HFF-Myc (cell line): ENCODE measurements at regions not wholly inside any gene's neighbourhood (a gene's known extent, or its start where the extent isn't known, plus 50 kb on each side); places are given as distances from the start of the nearest gene placed in this dataset.
"Not testable (repeated sequence)": the region's sequence is repeated elsewhere in the genome, so short reads cannot be mapped to it uniquely, and the experiment has no call there.

Experiments used
- DNase-seq: peaks from one replicate; pipeline ENCODE4 v3.0.0-alpha.2; 2011; ENCODE audit warnings: low read depth; ENCODE audit errors: extremely low read depth
- H3K4me3 ChIP-seq: replicated peaks from 2 replicates; pipeline ENCODE4 v1.5.1; 2011; ENCODE audit warnings: low read depth, mild to moderate bottlenecking, control low read depth, low read length
- TF ChIP-seq, protein P1 (sequence below): IDR thresholded peaks from 2 replicates; pipeline ENCODE4 v1.5.1; 2012; ENCODE audit warnings: mild to moderate bottlenecking, low read depth, low read length, control low read depth; ENCODE audit errors: missing control alignments

- no peak overlapping the region for H3K4me3 ChIP-seq
- TF ChIP-seq, protein P1, sequence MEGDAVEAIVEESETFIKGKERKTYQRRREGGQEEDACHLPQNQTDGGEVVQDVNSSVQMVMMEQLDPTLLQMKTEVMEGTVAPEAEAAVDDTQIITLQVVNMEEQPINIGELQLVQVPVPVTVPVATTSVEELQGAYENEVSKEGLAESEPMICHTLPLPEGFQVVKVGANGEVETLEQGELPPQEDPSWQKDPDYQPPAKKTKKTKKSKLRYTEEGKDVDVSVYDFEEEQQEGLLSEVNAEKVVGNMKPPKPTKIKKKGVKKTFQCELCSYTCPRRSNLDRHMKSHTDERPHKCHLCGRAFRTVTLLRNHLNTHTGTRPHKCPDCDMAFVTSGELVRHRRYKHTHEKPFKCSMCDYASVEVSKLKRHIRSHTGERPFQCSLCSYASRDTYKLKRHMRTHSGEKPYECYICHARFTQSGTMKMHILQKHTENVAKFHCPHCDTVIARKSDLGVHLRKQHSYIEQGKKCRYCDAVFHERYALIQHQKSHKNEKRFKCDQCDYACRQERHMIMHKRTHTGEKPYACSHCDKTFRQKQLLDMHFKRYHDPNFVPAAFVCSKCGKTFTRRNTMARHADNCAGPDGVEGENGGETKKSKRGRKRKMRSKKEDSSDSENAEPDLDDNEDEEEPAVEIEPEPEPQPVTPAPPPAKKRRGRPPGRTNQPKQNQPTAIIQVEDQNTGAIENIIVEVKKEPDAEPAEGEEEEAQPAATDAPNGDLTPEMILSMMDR, result no peak
- DNase-seq, result no peak
Observed at GRCh38 chr12:66753810-66754209, 74.9 kb upstream of the GRIP1 start.

DNA sequence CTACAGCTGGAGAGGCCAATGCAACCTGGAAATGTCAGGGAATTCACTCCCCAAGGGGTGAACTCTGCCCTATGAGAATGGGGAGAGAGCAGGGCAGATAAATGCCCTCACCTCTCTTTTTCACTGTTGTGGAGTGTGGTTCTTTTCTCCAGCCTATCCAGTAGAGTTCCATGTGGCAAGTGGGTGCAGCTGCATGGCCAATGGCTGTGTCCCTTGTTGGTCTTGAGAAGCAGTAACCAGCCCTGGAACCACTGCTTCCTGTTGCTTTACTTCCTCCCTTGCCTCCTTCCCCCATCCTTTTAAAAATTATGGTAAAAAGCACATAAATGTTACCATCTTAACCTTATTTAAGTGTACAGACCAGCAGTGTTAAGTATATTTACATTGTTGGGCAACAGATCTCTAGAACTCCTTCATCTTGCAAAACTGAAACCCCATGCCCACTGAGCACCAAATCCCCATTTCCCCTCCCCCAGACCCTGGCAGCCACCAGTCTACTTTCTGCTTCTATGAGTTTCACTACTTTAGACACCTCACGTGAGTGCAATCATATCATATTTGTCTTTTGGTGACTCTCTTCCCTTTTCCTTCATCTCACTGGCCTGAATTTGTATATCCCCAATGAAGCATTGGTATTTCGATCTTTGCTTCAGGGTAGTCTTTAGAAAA lies 77.0 kb upstream of the GRIP1 start:
- no peak overlapping the region for H3K4me3 ChIP-seq
- no peak for DNase-seq
- TF ChIP-seq, protein P1, result no peak

DNA sequence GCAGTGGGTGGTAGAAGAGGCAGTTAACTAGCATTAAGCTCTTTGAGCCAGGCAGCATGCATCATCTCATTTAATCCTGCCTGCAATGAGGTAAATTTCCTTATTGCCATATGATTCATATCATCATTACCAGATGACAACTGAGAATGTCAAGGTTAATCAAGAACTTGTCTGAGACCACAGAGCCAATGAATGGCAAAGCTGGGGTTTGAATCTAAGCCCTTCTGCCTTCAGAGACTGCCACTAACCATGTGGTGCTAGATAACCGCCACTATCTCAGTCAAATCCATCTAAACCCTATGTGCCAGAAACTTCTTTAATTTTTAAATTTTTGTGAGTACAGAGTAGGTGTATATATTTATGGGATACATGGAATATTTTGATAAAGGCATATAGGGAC lies 77.8 kb upstream of the GRIP1 start:
- H3K4me3 ChIP-seq, result no peak overlapping the region
- TF ChIP-seq, protein P1, result no peak
- no peak for DNase-seq

GRCh38 chr12:66760122-66760521 lies 81.2 kb upstream of the GRIP1 start:
- DNase-seq, H3K4me3 ChIP-seq: not testable (repeated sequence)

- no peak for DNase-seq
- TF ChIP-seq, protein P1, result no peak
- no peak overlapping the region for H3K4me3 ChIP-seq
Observed at GRCh38 chr12:66763467-66763866, 84.6 kb upstream of the GRIP1 start.

DNA sequence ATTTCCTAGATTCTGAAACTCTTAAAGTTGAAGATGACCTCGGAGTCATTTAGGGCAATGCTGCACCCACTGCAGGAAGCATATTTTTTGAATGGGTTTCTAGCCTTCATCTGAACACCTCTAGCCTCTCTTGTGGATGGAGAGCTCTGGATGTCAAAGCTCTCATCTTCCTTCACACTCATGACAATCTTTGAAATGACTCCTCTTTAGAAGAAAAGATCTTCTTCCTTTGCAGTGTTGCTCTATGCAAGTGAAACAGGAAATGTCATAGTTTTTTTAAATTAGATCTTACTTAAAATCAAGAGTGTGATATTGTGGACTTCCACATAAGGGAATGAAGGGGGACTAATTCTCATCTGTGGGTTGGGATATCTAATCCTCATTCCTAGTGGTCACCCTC lies 86.3 kb upstream of the GRIP1 start:
- no peak overlapping the region for H3K4me3 ChIP-seq
- TF ChIP-seq, protein P1, result no peak
- no peak for DNase-seq

DNA sequence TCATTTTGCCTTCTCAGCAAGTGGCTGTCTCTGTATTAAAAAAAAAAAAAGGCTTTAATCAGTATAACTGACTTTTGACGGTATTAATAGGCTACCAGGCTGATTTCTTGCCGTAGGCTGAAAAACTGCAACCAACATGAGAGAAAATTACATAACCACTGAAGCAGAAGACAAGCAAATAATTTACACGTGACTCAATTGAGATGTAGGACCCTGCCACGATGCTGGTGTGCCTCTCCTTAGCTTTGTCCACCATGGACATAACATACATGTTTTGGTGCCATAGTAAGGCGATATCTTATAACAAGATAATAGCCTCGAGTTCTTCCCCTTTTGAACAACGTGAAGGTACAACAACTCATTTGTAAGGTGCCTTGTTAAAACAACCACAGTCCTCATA lies 88.7 kb upstream of the GRIP1 start:
- TF ChIP-seq, protein P1, result no peak
- DNase-seq, result no peak
- no peak overlapping the region for H3K4me3 ChIP-seq
